Endothelial cell of umbilical vein (primary cell): ENCODE measurements at regions not wholly inside any gene's neighbourhood (a gene's known extent, or its start where the extent isn't known, plus 50 kb on each side); places are given as distances from the start of the nearest gene placed in this dataset.

Source experiments
- BruUV-seq: library from RNA; stranded (reverse); fragments of 400-500 nt; replicated peaks from 2 replicates; lab custom pipeline; 2021; lab: Mats Ljungman, UMichigan
- CTCF ChIA-PET: fragments of 300-600, 350-600 bp; sonication (Branson Sonifier 250); formaldehyde crosslinking; loops from one replicate; lab custom pipeline; 2021; ENCODE audit warnings: antibody characterized with exemption, inconsistent platforms; lab: Charles Lee
- POLR2A ChIA-PET: fragments of 300-600, 350-600 bp; sonication (Branson Sonifier 250); formaldehyde crosslinking; loops from one replicate; lab custom pipeline; 2021; ENCODE audit warnings: antibody characterized with exemption, inconsistent platforms; lab: Charles Lee
- DNase-seq: peaks from one replicate; pipeline ENCODE4 v3.0.0-alpha.2; 2011; ENCODE audit warnings: low read depth, low spot score
- FAIRE-seq: peaks from 2 replicates; lab custom pipeline; 2011; peaks lifted over from hg19 to GRCh38; lab: Jason Lieb, UNC
- H2AFZ ChIP-seq: 2 replicates; pipeline ENCODE4 v1.6.0; 2012; ENCODE audit warnings: low read depth, low read length, control low read depth, inconsistent platforms
- H3K27ac ChIP-seq: 2 replicates; pipeline ENCODE4 v1.5.1; 2011; ENCODE audit warnings: low read depth, mild to moderate bottlenecking, control low read depth, low read length, moderate library complexity; ENCODE audit not compliant: insufficient read depth
- H3K27me3 ChIP-seq, 2 experiments: 2 replicates each; pipeline versions ENCODE4 v1.6.0 to v1.6.1; 2011; ENCODE audit warnings: low read length in 2 of 2, mixed read lengths in 1 of 2; ENCODE audit not compliant: control insufficient read depth in 2 of 2, insufficient read depth in 2 of 2
- H3K36me3 ChIP-seq, 2 experiments: 2 replicates in 1 of 2; 3 replicates in 1 of 2; pipeline ENCODE4 v1.5.1; 2011; ENCODE audit warnings: low read length in 2 of 2, mild to moderate bottlenecking in 1 of 2, moderate library complexity in 1 of 2; ENCODE audit not compliant: control insufficient read depth in 2 of 2, insufficient read depth in 2 of 2; ENCODE audit errors: extremely low read depth in 1 of 2
- H3K4me1 ChIP-seq: 3 replicates; pipeline ENCODE4 v1.5.1; 2011; ENCODE audit warnings: mild to moderate bottlenecking, low read length; ENCODE audit not compliant: control insufficient read depth, insufficient read depth; ENCODE audit errors: extremely low read depth
- H3K4me2 ChIP-seq: 2 replicates; pipeline ENCODE4 v1.6.1; 2011; ENCODE audit warnings: low read length, control low read depth, mixed read lengths; ENCODE audit not compliant: insufficient read depth
- H3K4me3 ChIP-seq, 3 experiments: fragments of 200-600 bp in 1 of 3; sonication (generic), shearing (Covaris generic) in 1 of 3; replicated peaks in 1 of 3; 2 replicates each; pipeline ENCODE4 v1.5.1; 2011 to 2016; ENCODE audit warnings: control low read depth in 3 of 3, low read length in 3 of 3, mild to moderate bottlenecking in 2 of 3, inconsistent platforms in 1 of 3, low read depth in 1 of 3, moderate library complexity in 1 of 3; ENCODE audit not compliant: insufficient read depth in 1 of 3
- H3K79me2 ChIP-seq: 2 replicates; pipeline ENCODE4 v1.6.0; 2012; ENCODE audit warnings: low read length, inconsistent platforms; ENCODE audit not compliant: control insufficient read depth, insufficient read depth
- H3K9ac ChIP-seq: replicated peaks from 2 replicates; pipeline ENCODE3; 2011; ENCODE audit warnings: low read length, control low read depth; ENCODE audit not compliant: insufficient read depth; ENCODE audit errors: extremely low read depth
- H3K9me1 ChIP-seq: replicated peaks from 3 replicates; pipeline ENCODE4 v1.6.0; 2011; ENCODE audit warnings: mild to moderate bottlenecking, low read length; ENCODE audit not compliant: control insufficient read depth, insufficient read depth; ENCODE audit errors: extremely low read depth
- H3K9me3 ChIP-seq: replicated peaks from 2 replicates; pipeline ENCODE4 v1.5.1; 2012; ENCODE audit warnings: low read length, inconsistent platforms; ENCODE audit not compliant: control insufficient read depth, insufficient read depth
- H4K20me1 ChIP-seq: replicated peaks from 2 replicates; pipeline ENCODE3; 2011; ENCODE audit warnings: mild to moderate bottlenecking, low read length; ENCODE audit not compliant: control insufficient read depth, insufficient read depth; ENCODE audit errors: extremely low read depth
- CTCF ChIP-seq, 2 donors: IDR thresholded peaks; 1 replicate in 1 of 2; 2 replicates in 1 of 2; pipeline ENCODE4 v1.5.1; 2011; ENCODE audit warnings: low read length in 2 of 2, mild to moderate bottlenecking in 2 of 2, moderate library complexity in 2 of 2, control low read depth in 1 of 2, inconsistent platforms in 1 of 2, low read depth in 1 of 2; ENCODE audit not compliant: insufficient read depth in 1 of 2; ENCODE audit errors: extremely low read depth in 1 of 2
- EZH2 ChIP-seq: IDR thresholded peaks from 2 replicates; pipeline ENCODE4 v1.6.1; 2012; ENCODE audit warnings: borderline replicate concordance, low read depth, mild to moderate bottlenecking, moderate library complexity, low read length, inconsistent platforms; ENCODE audit not compliant: severe bottlenecking
- FOS ChIP-seq: IDR thresholded peaks from 2 replicates; pipeline ENCODE4 v1.6.1; 2011; ENCODE audit warnings: mild to moderate bottlenecking, low read length, moderate library complexity, borderline replicate concordance; ENCODE audit not compliant: insufficient read depth
- GATA2 ChIP-seq: IDR thresholded peaks from 2 replicates; pipeline ENCODE4 v1.7.0; 2011; ENCODE audit warnings: low read depth, mild to moderate bottlenecking, moderate library complexity, mixed read lengths, low read length; ENCODE audit not compliant: insufficient read length, insufficient read depth
- JUN ChIP-seq: IDR thresholded peaks from 2 replicates; pipeline ENCODE4 v1.6.1; 2011; ENCODE audit warnings: borderline replicate concordance, low read depth; ENCODE audit not compliant: insufficient read length, insufficient read depth
- MYC ChIP-seq: IDR thresholded peaks from one replicate; pipeline ENCODE4 v1.6.1; 2011; ENCODE audit warnings: mild to moderate bottlenecking, low read depth, low read length
- POLR2A ChIP-seq: IDR thresholded peaks from 2 replicates; pipeline ENCODE4 v1.6.1; 2012; ENCODE audit warnings: low read depth, mild to moderate bottlenecking, control low read depth, low read length
- POLR2AphosphoS5 ChIP-seq: IDR thresholded peaks from 2 replicates; pipeline ENCODE4 v1.6.1; 2012; ENCODE audit warnings: low read depth, mild to moderate bottlenecking, control low read depth, low read length, moderate library complexity; ENCODE audit not compliant: insufficient read depth
- dilution Hi-C: fragments of 300-500 bp; cut with MboI; formaldehyde crosslinking; loops from one replicate; pipeline ENCODE4 v1.15.0; 2019; ENCODE audit warnings: low sequenced_read_pairs; ENCODE audit not compliant: extremely low pct_ligation_motif_present
- intact Hi-C: fragments of 100-400 bp; cut with micrococcal nuclease; formaldehyde crosslinking; loops from one replicate; pipeline ENCODE4 v1.10.0; 2022
- TF ChIP-seq, protein P1 (sequence below): IDR thresholded peaks from 2 replicates; pipeline ENCODE4 v1.6.1; 2011; ENCODE audit not compliant: insufficient read depth, insufficient read length

DNA sequence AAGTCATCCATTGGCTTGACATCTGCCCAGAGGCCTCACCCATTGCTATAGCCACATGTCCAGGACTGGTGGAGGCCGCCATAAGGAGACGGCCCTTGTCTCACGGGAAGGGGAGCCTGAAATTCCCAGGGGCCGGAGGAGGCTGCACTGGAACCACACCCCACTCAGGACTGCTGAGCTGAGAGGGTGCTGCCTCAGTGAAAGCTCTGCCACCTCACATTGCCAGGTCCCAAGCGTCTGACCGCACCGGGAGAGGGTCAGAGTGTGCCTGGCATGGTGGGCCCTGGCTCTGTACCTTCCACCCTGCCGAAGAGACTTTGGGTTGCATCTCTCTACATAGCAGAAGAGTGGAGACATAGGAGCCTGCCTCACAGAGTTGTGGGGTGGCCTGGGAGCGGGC is 134.1 kb upstream of the GLI2 start:
- Histone ChIP-seq H3K27ac (no peak overlapping the region), H3K36me3 (no peaks in the 10 kb centered on the region), H3K79me2 (no peaks in the 10 kb centered on the region), H3K9me1 (no peaks in the 10 kb centered on the region), H3K9ac (no peak overlapping the region), H4K20me1 (no peaks in the 10 kb centered on the region), H3K4me2 (no peak overlapping the region), H3K4me3 (no peak overlapping the region), H2AFZ (no peak overlapping the region), H3K4me1 (no peaks in the 10 kb centered on the region), H3K27me3 (no peaks in the 10 kb centered on the region), H3K9me3 (no peaks in the 10 kb centered on the region)
- intact Hi-C loops = no loop called here
- DNase-seq = no peak
- dilution Hi-C loops = no loop called here
- no peak for TF ChIP-seq EZH2
- TF ChIP-seq, protein P1, sequence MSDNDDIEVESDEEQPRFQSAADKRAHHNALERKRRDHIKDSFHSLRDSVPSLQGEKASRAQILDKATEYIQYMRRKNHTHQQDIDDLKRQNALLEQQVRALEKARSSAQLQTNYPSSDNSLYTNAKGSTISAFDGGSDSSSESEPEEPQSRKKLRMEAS = no peak
- no peak for TF ChIP-seq GATA2
- no peak for TF ChIP-seq CTCF (IDR thresholded peaks at IDR 0.05; ENCODE audit: extremely low read depth in 1 of 2, insufficient read depth in 1 of 2, low read depth in 1 of 2, low read length in 2 of 2)
- TF ChIP-seq JUN = no peak
- no peak for TF ChIP-seq FOS
- ChIA-PET POLR2A (no interaction called here), CTCF (interaction anchor here (0.6 kb wide), 1 partner anchor 17 kb away, joined by 4 read pairs; no protein-coding TSS in a partner anchor)
- BruUV-seq = no TSS peak
- FAIRE-seq = no peak

- Histone ChIP-seq H3K4me2 (no peak overlapping the region), H3K9me1 (no peaks in the 10 kb centered on the region), H4K20me1 (no peaks in the 10 kb centered on the region), H3K4me3 (no peak overlapping the region), H3K27ac (no peak overlapping the region), H3K36me3 (no peaks in the 10 kb centered on the region), H3K9me3 (no peaks in the 10 kb centered on the region), H3K27me3 (no peaks in the 10 kb centered on the region), H3K9ac (no peak overlapping the region), H3K4me1 (no peaks in the 10 kb centered on the region), H3K79me2 (no peaks in the 10 kb centered on the region), H2AFZ (no peak overlapping the region)
- FAIRE-seq (no peak), DNase-seq (no peak)
- no TSS peak for BruUV-seq
- TF ChIP-seq GATA2 = no peak
- TF ChIP-seq CTCF (IDR thresholded peaks at IDR 0.05; ENCODE audit: extremely low read depth in 1 of 2, insufficient read depth in 1 of 2, low read depth in 1 of 2, low read length in 2 of 2) = no peak
- TF ChIP-seq JUN = no peak
- TF ChIP-seq, protein P1 = no peak
- TF ChIP-seq POLR2AphosphoS5 = no peak
- TF ChIP-seq POLR2A = no peak
- TF ChIP-seq EZH2 = no peak
- TF ChIP-seq FOS = no peak
- TF ChIP-seq MYC = no peak
- intact Hi-C loops (no loop called here), dilution Hi-C loops (no loop called here)
- ChIA-PET CTCF (interaction anchor here (0.9 kb wide), 1 partner anchor 28 kb away, joined by 4 read pairs; no protein-coding TSS in a partner anchor), POLR2A (no interaction called here)
Measured at GRCh38 chr2:120602251-120602650, 133.4 kb upstream of the GLI2 start.
